ENCODE measurements at regions not wholly inside any gene's neighbourhood (a gene's known extent, or its start where the extent isn't known, plus 50 kb on each side); places are given as distances from the start of the nearest gene placed in this dataset.

GRCh38 chr7:146002008-146002407 is 114.6 kb upstream of the CNTNAP2 start:
- no peak for TF ChIP-seq POLR2A (IDR thresholded peaks at IDR 0.05; ENCODE audit: extremely low read depth, insufficient read length)
- TF ChIP-seq CTCF (IDR thresholded peaks at IDR 0.05; ENCODE audit: low read depth, low read length): no peak
- no peak for TF ChIP-seq MYC (IDR thresholded peaks at IDR 0.05; ENCODE audit: low read depth, low read length)
- no peak for TF ChIP-seq MAX (IDR thresholded peaks at IDR 0.05; ENCODE audit: low read depth, low read length)

Measured in NB4 (cell line).